ENCODE measurements at regions not wholly inside any gene's neighbourhood (a gene's known extent, or its start where the extent isn't known, plus 50 kb on each side); places are given as distances from the start of the nearest gene placed in this dataset.

DNA sequence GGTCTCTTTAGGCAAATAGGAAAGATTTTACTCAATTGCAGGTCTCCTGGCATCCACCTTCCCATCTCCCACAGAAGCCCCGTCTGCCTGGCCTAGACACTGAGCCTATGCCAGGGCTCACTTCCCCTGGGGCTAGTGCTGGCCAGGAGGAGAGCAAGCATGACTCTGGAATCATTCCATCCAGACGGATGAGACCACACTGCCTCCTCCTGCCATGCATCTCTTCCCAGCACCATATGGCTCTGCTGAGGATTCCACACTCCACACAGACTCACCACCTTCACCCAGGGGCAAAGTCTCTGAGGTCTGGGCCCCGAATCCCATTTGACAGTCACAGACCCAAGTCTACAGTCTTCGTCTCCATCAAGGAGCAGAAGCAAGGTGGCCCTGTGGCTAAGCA is 346.5 kb downstream of the C16orf95 start:
- CTCF ChIA-PET, result no interaction called here
- intact Hi-C loops (cut with micrococcal nuclease), result no loop called here
- H3K4me3 Mint-ChIP-seq, result no peak overlapping the region
- ATAC-seq (ENCODE audit: low read depth) (no peak), DNase-seq (no peak)
- POLR2A ChIA-PET, result no interaction called here
- H3K27ac Mint-ChIP-seq, result no peak overlapping the region
- no peaks in the 10 kb centered on the region for H3K27me3 Mint-ChIP-seq
- TF ChIP-seq CTCF (IDR thresholded peaks at IDR 0.05), result no peak
- no peaks in the 10 kb centered on the region for H3K4me1 Mint-ChIP-seq
- no peaks in the 10 kb centered on the region for H3K9me3 Mint-ChIP-seq
- H3K36me3 Mint-ChIP-seq (ENCODE audit: low read depth), result no peaks in the 10 kb centered on the region

DNA sequence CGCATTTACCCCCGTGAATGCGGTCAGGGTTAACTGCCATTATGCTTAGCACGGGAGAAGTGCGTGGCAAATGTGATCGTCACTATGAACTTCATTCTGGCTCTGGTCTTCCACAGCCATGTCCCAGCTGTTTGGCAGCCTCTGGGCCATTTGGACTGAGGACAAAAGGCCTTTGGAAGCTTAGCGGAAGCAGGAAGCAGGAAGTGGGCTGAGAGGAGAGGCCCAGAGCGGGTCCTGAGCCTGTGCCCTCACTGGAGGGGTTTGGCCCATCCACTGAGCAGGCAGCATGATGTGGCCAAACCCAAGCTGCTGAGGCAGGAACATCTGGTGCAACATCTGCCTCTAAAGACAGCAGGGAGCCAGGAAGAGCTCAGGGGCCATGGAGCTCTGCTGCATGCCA is 345.9 kb downstream of the C16orf95 start:
- ATAC-seq (ENCODE audit: low read depth) (no peak), DNase-seq (no peak)
- Mint-ChIP-seq H3K4me1 (no peaks in the 10 kb centered on the region), H3K36me3 (ENCODE audit: low read depth) (no peaks in the 10 kb centered on the region), H3K27me3 (no peaks in the 10 kb centered on the region), H3K27ac (no peak overlapping the region), H3K9me3 (no peaks in the 10 kb centered on the region), H3K4me3 (no peak overlapping the region)
- TF ChIP-seq CTCF (IDR thresholded peaks at IDR 0.05), result no peak
- intact Hi-C loops (cut with micrococcal nuclease), result no loop called here
- POLR2A ChIA-PET, result no interaction called here
- CTCF ChIA-PET, result no interaction called here

DNA sequence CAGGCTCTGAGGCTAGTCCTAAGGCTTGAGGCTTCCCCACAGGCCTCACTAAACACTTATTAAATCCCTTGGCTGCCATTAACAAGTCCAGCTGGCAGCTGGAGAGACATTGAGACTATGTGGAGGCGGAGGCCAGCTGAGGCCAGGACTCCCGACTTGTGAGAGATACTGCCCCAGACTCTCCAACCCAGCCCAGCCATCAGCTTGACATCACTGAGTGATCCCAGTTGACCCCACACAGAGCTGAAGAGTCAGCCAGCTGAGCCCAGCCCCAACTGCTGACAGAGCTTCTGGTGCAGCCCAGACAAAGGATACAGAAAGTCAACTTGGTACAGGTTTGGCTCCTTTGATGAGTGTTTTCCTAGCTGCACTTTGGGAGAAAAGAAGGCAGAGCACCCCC is 343.1 kb downstream of the C16orf95 start:
- ChIA-PET POLR2A (no interaction called here), CTCF (no interaction called here)

DNA sequence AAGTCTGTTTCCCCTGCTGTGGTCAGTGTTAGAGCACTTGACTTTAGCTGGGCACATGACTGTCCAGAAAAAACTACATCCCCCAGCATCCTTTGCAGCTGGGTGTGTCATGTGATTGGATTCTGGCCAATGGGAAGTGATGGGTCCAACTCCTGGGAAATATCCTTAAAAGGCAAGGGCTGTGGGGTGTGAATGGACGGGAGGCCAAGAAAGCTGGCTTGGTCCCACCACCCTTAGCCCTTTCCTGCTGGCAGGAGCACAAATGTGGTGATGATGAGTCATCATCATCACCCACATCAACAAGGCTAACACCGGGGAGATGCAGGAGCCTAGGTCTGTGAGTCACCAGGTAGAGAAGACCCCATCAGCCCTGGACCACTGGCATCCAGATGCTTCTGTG is 341.7 kb downstream of the C16orf95 start:
- H3K27ac Mint-ChIP-seq, result no peak overlapping the region
- H3K4me1 Mint-ChIP-seq, result no peaks in the 10 kb centered on the region
- POLR2A ChIA-PET, result no interaction called here
- intact Hi-C loops (cut with micrococcal nuclease), result no loop called here
- CTCF ChIA-PET, result no interaction called here
- DNase-seq (no peak), ATAC-seq (ENCODE audit: low read depth) (no peak)
- no peaks in the 10 kb centered on the region for H3K27me3 Mint-ChIP-seq
- H3K9me3 Mint-ChIP-seq, result no peaks in the 10 kb centered on the region
- H3K4me3 Mint-ChIP-seq, result no peak overlapping the region
- H3K36me3 Mint-ChIP-seq (ENCODE audit: low read depth), result no peaks in the 10 kb centered on the region
- no peak for TF ChIP-seq CTCF (IDR thresholded peaks at IDR 0.05)

More for the DNA sequence above, 343.1 kb downstream of the C16orf95 start:
- no peak overlapping the region for H3K4me3 Mint-ChIP-seq
- no peak overlapping the region for H3K27ac Mint-ChIP-seq
- no peak for TF ChIP-seq CTCF (IDR thresholded peaks at IDR 0.05)
- intact Hi-C loops (cut with micrococcal nuclease), result no loop called here
- no peak for DNase-seq
- H3K36me3 Mint-ChIP-seq (ENCODE audit: low read depth), result no peaks in the 10 kb centered on the region
- ATAC-seq (ENCODE audit: low read depth), result no peak
- H3K9me3 Mint-ChIP-seq, result no peaks in the 10 kb centered on the region
- H3K4me1 Mint-ChIP-seq, result no peaks in the 10 kb centered on the region
- H3K27me3 Mint-ChIP-seq, result no peaks in the 10 kb centered on the region

DNA sequence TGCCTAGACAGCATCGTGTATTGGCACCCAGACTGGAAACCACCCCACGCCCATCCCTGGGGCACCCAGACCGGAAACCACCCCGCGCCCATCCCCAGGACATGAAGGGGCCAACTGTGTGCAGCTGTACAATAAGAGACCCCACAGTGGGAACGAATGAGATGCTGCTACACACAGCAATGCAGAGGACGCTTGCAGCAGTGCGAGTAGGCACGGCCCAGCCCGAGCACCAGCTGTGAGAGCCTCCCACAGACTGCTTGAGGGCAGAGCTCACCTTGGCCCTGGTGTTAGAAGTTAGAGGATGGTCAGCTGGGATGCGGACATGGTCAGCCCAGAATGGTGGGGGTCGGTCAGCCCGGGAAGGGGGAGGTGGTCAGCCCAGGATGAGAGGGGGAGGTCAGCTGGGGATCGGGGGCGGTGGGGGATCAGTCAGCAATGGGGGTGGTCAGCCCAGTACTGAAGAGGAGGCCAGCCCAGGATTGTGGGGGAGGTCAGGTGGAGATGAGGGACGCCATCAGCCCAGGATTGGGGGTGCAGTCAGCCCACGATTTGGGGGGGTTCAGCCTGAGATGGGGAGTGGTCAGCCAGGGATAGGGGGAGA is 340.0 kb downstream of the C16orf95 start:
- ATAC-seq (ENCODE audit: low read depth) (no peak), DNase-seq (no peak)
- H3K27ac Mint-ChIP-seq, result no peak overlapping the region
- no peak overlapping the region for H3K4me3 Mint-ChIP-seq
- no peaks in the 10 kb centered on the region for H3K4me1 Mint-ChIP-seq
- H3K9me3 Mint-ChIP-seq, result no peaks in the 10 kb centered on the region
- no peaks in the 10 kb centered on the region for H3K27me3 Mint-ChIP-seq
- no peaks in the 10 kb centered on the region for H3K36me3 Mint-ChIP-seq (ENCODE audit: low read depth)
- POLR2A ChIA-PET, result no interaction called here
- CTCF ChIA-PET, result no interaction called here
- TF ChIP-seq CTCF (IDR thresholded peaks at IDR 0.05), result no peak
- intact Hi-C loops (cut with micrococcal nuclease), result no loop called here

All from activated B cell treated with CpG ODN at 0.5 μM for 24 hours (primary cell).